ENCODE measurements at regions not wholly inside any gene's neighbourhood (a gene's known extent, or its start where the extent isn't known, plus 50 kb on each side); places are given as distances from the start of the nearest gene placed in this dataset.
"Not testable (repeated sequence)": the region's sequence is repeated elsewhere in the genome, so short reads cannot be mapped to it uniquely, and the experiment has no call there.

DNA sequence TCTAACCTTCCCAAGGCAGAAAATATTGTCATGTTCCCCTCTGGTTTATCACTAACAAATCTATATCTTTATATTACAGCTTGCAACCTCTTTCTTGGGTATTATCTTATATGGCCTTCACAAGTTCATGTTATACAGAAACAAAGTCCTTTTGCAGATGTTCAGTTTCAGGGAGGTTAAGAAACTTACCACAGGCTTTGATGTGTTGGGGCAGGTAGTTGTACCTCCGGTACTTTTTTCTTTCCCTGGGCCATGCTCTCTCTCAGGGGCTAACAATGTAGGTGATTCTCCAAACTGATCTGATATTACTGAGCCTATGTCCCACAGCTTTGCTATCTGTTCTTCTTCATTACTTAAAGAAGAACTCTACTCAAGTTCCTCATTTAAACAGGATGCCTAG is 548.9 kb upstream of the SYT4 start:
- no peak for DNase-seq (ENCODE audit: low read depth)
- no peak overlapping the region for H3K4me3 ChIP-seq (ENCODE audit: low read length)
- TF ChIP-seq, protein P1, sequence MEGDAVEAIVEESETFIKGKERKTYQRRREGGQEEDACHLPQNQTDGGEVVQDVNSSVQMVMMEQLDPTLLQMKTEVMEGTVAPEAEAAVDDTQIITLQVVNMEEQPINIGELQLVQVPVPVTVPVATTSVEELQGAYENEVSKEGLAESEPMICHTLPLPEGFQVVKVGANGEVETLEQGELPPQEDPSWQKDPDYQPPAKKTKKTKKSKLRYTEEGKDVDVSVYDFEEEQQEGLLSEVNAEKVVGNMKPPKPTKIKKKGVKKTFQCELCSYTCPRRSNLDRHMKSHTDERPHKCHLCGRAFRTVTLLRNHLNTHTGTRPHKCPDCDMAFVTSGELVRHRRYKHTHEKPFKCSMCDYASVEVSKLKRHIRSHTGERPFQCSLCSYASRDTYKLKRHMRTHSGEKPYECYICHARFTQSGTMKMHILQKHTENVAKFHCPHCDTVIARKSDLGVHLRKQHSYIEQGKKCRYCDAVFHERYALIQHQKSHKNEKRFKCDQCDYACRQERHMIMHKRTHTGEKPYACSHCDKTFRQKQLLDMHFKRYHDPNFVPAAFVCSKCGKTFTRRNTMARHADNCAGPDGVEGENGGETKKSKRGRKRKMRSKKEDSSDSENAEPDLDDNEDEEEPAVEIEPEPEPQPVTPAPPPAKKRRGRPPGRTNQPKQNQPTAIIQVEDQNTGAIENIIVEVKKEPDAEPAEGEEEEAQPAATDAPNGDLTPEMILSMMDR (conservative IDR thresholded peaks at IDR 0.05; ENCODE audit: low read depth, low read length), result no peak

GRCh38 chr18:43827311-43827710 is 550.0 kb upstream of the SYT4 start:
- H3K4me3 ChIP-seq (ENCODE audit: low read length), result no peak overlapping the region
- TF ChIP-seq, protein P1 (conservative IDR thresholded peaks at IDR 0.05; ENCODE audit: low read depth, low read length), result no peak
- DNase-seq (ENCODE audit: low read depth), result no peak

DNA sequence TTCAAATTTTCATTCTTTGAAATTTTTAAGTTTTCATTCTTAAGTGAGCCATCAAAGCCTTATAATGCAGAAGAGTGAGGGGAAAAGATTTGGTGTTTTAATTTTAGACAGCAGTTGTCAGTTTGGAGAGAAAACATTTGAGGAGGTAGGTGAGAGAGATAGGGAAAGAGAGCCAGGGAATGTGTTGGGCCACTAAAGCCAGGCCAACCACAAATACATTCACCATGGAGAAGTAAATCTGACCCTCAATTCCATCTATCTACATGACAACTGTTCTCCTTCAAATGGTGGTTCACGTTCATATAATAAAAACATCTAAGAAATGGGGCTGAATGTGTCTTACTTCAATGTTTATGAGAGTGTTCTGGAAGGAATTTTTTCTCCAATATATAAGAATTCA is 553.0 kb upstream of the SYT4 start:
- TF ChIP-seq, protein P1 (conservative IDR thresholded peaks at IDR 0.05; ENCODE audit: low read depth, low read length), result no peak
- no peak for DNase-seq (ENCODE audit: low read depth)

DNA sequence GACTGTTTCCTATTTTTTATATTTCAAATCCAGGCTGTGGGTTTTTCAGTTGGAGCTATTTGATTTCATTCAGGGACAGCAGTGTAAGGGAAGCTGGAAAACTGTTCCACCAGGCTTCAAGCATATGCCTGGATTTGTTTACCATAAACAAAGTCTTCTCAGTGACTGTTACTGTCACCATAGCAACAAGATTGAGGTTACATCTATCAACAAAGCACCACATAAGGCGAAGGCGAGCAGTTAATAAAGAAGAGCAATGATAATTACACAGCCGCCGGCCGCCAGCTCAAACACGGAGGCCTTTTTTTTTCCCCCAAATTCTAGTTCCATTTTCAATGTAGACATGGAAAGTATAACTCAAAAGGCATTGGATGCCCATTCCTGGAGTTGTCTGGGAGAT is 553.7 kb upstream of the SYT4 start:
- TF ChIP-seq, protein P1 (conservative IDR thresholded peaks at IDR 0.05; ENCODE audit: low read depth, low read length), result no peak
- no peak for DNase-seq (ENCODE audit: low read depth)
- no peak overlapping the region for H3K4me3 ChIP-seq (ENCODE audit: low read length)

More for the DNA sequence above, 553.0 kb upstream of the SYT4 start:
- no peak overlapping the region for H3K4me3 ChIP-seq (ENCODE audit: low read length)

GRCh38 chr18:43846299-43846698 is 569.0 kb upstream of the SYT4 start:
- TF ChIP-seq, protein P1 (conservative IDR thresholded peaks at IDR 0.05; ENCODE audit: low read depth, low read length), result no peak

DNA sequence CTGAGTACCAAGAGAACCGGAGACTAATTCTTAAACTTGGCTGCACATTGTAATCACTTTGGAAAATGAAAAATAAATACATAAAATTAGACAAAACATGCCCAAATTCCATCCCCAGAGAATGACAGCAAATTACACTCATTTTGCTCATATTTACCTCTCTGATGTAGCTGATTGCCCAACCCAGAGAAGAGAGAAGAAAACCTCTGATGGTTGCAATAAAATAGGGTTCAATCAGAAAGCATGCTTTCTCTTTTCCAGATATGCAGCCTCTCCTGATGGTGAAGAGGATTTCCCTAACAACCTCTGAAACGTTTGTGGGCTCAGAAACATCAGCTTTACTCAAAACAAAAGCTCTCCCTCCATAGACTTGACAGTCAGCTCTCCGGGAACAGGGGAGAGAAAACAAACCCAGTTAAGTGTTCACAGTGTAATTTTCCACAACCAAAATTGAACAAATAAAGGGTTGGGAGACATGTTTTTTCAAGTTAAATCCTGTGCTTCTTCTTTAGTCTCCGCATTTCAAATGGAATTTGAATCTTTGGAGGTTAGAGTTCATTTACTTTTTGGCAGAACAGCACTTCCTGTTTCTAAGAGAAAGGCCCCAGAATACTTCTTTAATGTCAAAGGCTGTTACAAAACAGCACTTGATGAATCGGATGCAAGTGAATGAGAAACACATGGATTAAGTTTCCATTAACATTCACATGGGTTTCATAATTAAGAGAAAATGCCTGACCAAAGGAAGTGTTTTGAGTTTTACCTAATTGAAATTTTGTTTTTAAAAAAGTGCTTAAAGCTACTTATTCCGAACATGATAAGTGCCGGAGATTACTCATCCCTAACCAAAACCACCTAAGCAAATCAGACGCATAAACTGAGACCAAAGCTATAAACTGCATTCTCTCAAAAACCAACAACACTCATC is 570.1 kb upstream of the SYT4 start:
- H3K4me3 ChIP-seq (ENCODE audit: low read length), result no peak overlapping the region
- no peak for DNase-seq (ENCODE audit: low read depth)
- TF ChIP-seq, protein P1 (conservative IDR thresholded peaks at IDR 0.05; ENCODE audit: low read depth, low read length), result no peak

More at GRCh38 chr18:43846299-43846698, 569.0 kb upstream of the SYT4 start:
- no peak overlapping the region for H3K4me3 ChIP-seq (ENCODE audit: low read length)
- no peak for DNase-seq (ENCODE audit: low read depth)

- not testable (repeated sequence) for DNase-seq (ENCODE audit: low read depth); H3K4me3 ChIP-seq (ENCODE audit: low read length)
These were observed 572.5 kb upstream of the SYT4 start for GRCh38 chr18:43849831-43850230.

Measured in retinal pigment epithelial cell (primary cell).